Naive thymus-derived CD8-positive, alpha-beta T cell (primary cell): ENCODE measurements at regions not wholly inside any gene's neighbourhood (a gene's known extent, or its start where the extent isn't known, plus 50 kb on each side); places are given as distances from the start of the nearest gene placed in this dataset.
A peak's percentile ranks its signal among the peaks of the same experiment; 100 is the strongest.

Experiments
- ATAC-seq, 2 donors: fragments of 150-1000 bp; cut with Tn5 transposase in 1 of 2; sonication (Bioruptor Pico), chemical (Tn5 transposase) in 1 of 2; 1 replicate in 1 of 2; 2 replicates in 1 of 2; pipeline ENCODE4 v1.10.0; 2021; ENCODE audit warnings: mild to moderate bottlenecking in 2 of 2, moderate library complexity in 2 of 2
- POLR2A ChIA-PET: fragments of 350-600 bp; sonication (Branson Sonifier 250); formaldehyde crosslinking; loops from one replicate; lab custom pipeline; 2021; ENCODE audit warnings: antibody characterized with exemption; lab: Charles Lee
- DNase-seq, 10 donors: peaks; one replicate each; pipeline versions ENCODE4 v3.0.0 to v3.0.0-alpha.2; 2020 to 2022
- H3K27ac Mint-ChIP-seq, 10 donors: one replicate each; pipeline ENCODE4 v1.8.0; 2020 to 2022; ENCODE audit warnings: mild to moderate bottlenecking in 10 of 10, mixed read lengths in 10 of 10, moderate library complexity in 4 of 10, inconsistent platforms in 1 of 10
- H3K27me3 Mint-ChIP-seq, 5 donors: one replicate each; pipeline ENCODE4 v1.8.0; 2021 to 2022; ENCODE audit warnings: mixed read lengths in 5 of 5
- H3K36me3 Mint-ChIP-seq, 3 donors: one replicate each; pipeline ENCODE4 v1.8.0; 2020 to 2022; ENCODE audit warnings: mixed read lengths in 3 of 3, mild to moderate bottlenecking in 2 of 3, inconsistent platforms in 1 of 3
- H3K4me1 Mint-ChIP-seq, 4 donors: one replicate each; pipeline ENCODE4 v1.8.0; 2021 to 2022; ENCODE audit warnings: mixed read lengths in 4 of 4
- H3K4me3 Mint-ChIP-seq, 10 donors: one replicate each; pipeline ENCODE4 v1.8.0; 2020 to 2022; ENCODE audit warnings: mild to moderate bottlenecking in 10 of 10, mixed read lengths in 10 of 10, moderate library complexity in 6 of 10, inconsistent platforms in 1 of 10
- H3K9me3 Mint-ChIP-seq, 9 donors: one replicate each; pipeline ENCODE4 v1.8.0; 2020 to 2022; ENCODE audit warnings: mixed read lengths in 9 of 9, mild to moderate bottlenecking in 3 of 9, inconsistent platforms in 1 of 9, moderate library complexity in 1 of 9

GRCh38 chr6:153949616-153950015 lies 89.4 kb upstream of the OPRM1 start:
- POLR2A ChIA-PET = no interaction called here
- H3K4me3 Mint-ChIP-seq = no peak overlapping the region
- H3K36me3 Mint-ChIP-seq = peaks cover 0 to 9% (median 0%) of the 10 kb centered on the region in 3 donors
- peaks cover 0 to 3% (median 0%) of the 10 kb centered on the region in 4 donors for H3K4me1 Mint-ChIP-seq
- H3K27ac Mint-ChIP-seq = no peak overlapping the region
- peaks cover 0 to 9% (median 2%) of the 10 kb centered on the region in 9 donors for H3K9me3 Mint-ChIP-seq
- ATAC-seq (no peak), DNase-seq (no peak)
- peaks cover 0 to 13% (median 2%) of the 10 kb centered on the region in 5 donors for H3K27me3 Mint-ChIP-seq

DNA sequence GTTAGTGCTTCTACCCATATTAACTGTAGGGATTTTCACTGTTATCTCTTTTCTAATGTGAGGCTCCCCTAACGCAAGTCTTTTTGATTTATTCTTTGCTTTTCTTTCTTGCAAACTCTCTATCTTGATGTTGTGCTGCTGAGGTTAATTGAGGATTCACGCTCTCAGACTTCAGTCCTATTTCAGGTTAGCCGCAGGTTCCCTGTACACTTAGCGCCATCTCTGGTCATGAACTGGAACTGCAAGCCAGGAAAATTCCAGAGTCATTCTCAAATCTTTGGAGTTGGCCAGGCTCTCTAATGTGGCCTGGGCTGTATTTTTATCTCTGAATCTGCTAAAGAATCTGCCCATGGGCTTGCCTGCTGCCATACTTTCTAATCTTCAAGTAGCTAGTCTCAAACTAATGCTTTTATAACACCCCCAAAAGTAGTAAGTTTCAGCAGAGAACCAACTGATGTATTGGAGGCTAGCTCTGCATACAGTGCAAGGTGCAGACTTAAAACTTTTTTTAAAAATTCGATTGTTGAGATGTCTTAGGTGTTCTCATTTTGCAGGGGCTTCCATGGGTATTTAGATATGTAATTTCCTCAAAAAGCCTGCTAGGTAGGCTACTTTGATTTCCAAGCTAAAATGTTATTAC lies 91.1 kb upstream of the OPRM1 start:
- H3K27ac Mint-ChIP-seq = no peak overlapping the region

DNA sequence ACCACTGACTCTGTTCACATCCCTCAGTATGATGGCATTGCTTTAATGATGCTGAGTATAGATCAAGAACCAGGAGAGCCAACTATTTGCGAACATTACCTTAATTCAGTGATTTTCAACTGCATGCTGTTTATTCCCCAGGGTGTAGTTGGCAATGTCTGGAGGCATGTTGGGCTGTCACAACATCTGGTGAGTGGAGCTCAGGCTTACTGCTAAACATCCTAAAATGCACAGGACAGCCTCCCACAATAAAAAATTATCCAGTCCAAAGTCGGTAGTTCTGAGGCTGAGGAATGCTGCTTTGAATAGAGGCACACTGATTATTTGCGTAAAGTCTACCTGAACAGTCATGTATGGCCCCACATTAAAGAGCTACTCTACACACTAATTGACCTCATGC lies 94.8 kb upstream of the OPRM1 start:
- DNase-seq = no peak
- no peak overlapping the region for H3K4me3 Mint-ChIP-seq
- H3K9me3 Mint-ChIP-seq = no peaks in the 10 kb centered on the region
- peaks cover 0 to 8% (median 3%) of the 10 kb centered on the region in 5 donors for H3K27me3 Mint-ChIP-seq
- ATAC-seq = no peak
- peaks cover 0 to 3% (median 0%) of the 10 kb centered on the region in 4 donors for H3K4me1 Mint-ChIP-seq
- H3K36me3 Mint-ChIP-seq = no peaks in the 10 kb centered on the region
- no peak overlapping the region for H3K27ac Mint-ChIP-seq
- POLR2A ChIA-PET = no interaction called here

More for the DNA sequence above, 91.1 kb upstream of the OPRM1 start:
- POLR2A ChIA-PET = no interaction called here
- H3K9me3 Mint-ChIP-seq = peaks cover 0 to 2% (median 0%) of the 10 kb centered on the region in 9 donors
- peak in 2 of 10 donors; percentile 4 to 6 for DNase-seq
- no peaks in the 10 kb centered on the region for H3K36me3 Mint-ChIP-seq
- no peak for ATAC-seq
- peaks cover 0 to 9% (median 3%) of the 10 kb centered on the region in 5 donors for H3K27me3 Mint-ChIP-seq
- peaks cover 0 to 3% (median 0%) of the 10 kb centered on the region in 4 donors for H3K4me1 Mint-ChIP-seq
- no peak overlapping the region for H3K4me3 Mint-ChIP-seq

DNA sequence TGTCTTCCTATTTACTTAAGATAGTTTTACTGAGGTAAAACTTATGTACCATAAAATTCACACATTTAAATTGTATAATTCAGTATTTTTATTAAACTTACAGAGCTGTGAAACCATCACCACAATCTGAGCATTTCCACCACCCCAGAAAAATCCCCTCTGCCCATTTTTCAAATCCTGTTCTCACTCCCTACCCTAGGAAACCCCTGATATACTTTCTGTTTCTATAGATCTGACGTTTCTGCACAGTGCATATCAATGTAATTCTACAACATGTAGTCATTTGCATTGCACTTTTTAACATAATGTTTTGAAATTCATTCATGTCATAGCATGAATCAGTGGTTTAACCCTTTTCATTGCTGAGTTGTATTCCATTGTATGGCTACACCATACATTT lies 96.7 kb upstream of the OPRM1 start:
- no peaks in the 10 kb centered on the region for H3K4me1 Mint-ChIP-seq
- no peak overlapping the region for H3K4me3 Mint-ChIP-seq
- peaks cover 0 to 19% (median 3%) of the 10 kb centered on the region in 5 donors for H3K27me3 Mint-ChIP-seq
- H3K27ac Mint-ChIP-seq = no peak overlapping the region
- POLR2A ChIA-PET = no interaction called here
- no peaks in the 10 kb centered on the region for H3K36me3 Mint-ChIP-seq
- ATAC-seq (no peak), DNase-seq (no peak)
- no peaks in the 10 kb centered on the region for H3K9me3 Mint-ChIP-seq

DNA sequence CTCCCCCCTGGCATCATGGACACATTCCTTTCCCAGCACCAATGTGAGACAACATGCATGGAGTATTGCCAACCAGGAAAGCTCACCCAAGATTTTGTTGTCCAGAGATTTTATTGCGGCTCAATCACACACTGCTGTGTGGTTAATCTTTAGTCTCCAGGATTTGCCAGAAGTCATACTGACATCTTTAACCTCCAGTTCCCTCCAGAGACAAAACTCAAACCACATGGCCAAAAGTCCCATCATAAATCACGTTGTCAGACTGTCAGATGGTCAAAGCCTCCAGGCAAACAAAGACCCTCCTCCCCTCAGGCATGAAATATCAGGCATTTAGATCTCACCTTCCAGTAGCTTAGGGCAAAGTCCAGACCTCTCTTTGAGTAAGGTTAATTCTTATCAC lies 97.3 kb upstream of the OPRM1 start:
- ATAC-seq (no peak), DNase-seq (no peak)
- no peaks in the 10 kb centered on the region for H3K36me3 Mint-ChIP-seq
- no peak overlapping the region for H3K27ac Mint-ChIP-seq
- no peak overlapping the region for H3K4me3 Mint-ChIP-seq
- peaks cover 0 to 24% (median 3%) of the 10 kb centered on the region in 5 donors for H3K27me3 Mint-ChIP-seq
- H3K4me1 Mint-ChIP-seq = no peaks in the 10 kb centered on the region
- H3K9me3 Mint-ChIP-seq = no peaks in the 10 kb centered on the region
- POLR2A ChIA-PET = no interaction called here

GRCh38 chr6:153938876-153939275 lies 100.2 kb upstream of the OPRM1 start:
- no peak overlapping the region for H3K4me3 Mint-ChIP-seq
- DNase-seq = no peak
- no peak overlapping the region for H3K27ac Mint-ChIP-seq
- POLR2A ChIA-PET = no interaction called here
- H3K4me1 Mint-ChIP-seq = no peaks in the 10 kb centered on the region
- H3K27me3 Mint-ChIP-seq = peaks cover 0 to 20% (median 3%) of the 10 kb centered on the region in 5 donors
- H3K9me3 Mint-ChIP-seq = peaks cover 0 to 8% (median 0%) of the 10 kb centered on the region in 9 donors
- no peak for ATAC-seq
- no peaks in the 10 kb centered on the region for H3K36me3 Mint-ChIP-seq

DNA sequence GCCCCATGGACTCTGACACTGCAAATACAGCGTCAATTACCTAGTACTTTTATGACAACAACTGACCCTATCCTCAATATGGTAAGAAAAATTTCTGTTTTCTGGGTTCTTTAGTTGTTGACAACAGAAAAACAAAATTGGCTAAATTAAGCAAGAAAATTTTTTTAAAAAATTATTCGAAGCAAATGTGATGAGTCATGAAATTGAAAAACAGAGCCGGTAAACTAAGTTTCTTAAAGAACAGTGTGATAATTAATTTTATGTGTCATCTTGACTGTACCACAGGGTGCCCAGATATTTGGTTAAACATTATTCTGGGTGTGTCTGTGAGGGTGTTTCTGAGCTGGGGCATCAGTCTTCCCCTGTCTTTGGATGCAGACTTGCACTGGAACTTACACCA lies 107.6 kb upstream of the OPRM1 start:
- Mint-ChIP-seq H3K36me3 (no peaks in the 10 kb centered on the region), H3K4me3 (no peak overlapping the region), H3K27me3 (peaks cover 0 to under 1% (median 0%) of the 10 kb centered on the region in 5 donors), H3K4me1 (no peaks in the 10 kb centered on the region), H3K9me3 (peaks cover 0 to 8% (median 1%) of the 10 kb centered on the region in 9 donors), H3K27ac (no peak overlapping the region)
- POLR2A ChIA-PET = no interaction called here
- ATAC-seq (no peak), DNase-seq (no peak)

DNA sequence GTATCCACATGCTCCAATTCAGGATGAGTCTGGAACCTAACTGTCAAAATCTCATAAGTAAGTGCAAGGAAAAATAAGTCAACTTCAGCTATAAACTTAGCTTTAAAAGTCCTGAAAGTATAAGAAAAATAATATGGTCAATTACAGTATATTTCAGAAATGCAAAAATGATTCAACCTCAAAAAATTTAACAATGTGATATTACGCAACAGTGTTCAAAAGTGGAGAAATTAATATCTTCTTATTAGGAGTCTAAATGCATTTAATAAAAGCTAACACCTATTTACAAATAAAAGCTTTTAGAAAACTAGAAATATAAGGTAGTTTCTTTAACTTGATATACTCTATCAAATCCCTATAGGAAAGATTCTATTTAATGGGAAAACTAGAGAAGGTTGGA lies 111.2 kb upstream of the OPRM1 start:
- ATAC-seq (no peak), DNase-seq (no peak)
- no peaks in the 10 kb centered on the region for H3K36me3 Mint-ChIP-seq
- peaks cover 0 to 6% (median 0%) of the 10 kb centered on the region in 5 donors for H3K27me3 Mint-ChIP-seq
- no peaks in the 10 kb centered on the region for H3K4me1 Mint-ChIP-seq
- no peak overlapping the region for H3K4me3 Mint-ChIP-seq
- POLR2A ChIA-PET = no interaction called here
- no peak overlapping the region for H3K27ac Mint-ChIP-seq
- H3K9me3 Mint-ChIP-seq = peaks cover 0 to 5% (median 0%) of the 10 kb centered on the region in 9 donors

- peaks cover 0 to 17% (median under 1%) of the 10 kb centered on the region in 9 donors for H3K9me3 Mint-ChIP-seq
- no peak overlapping the region for H3K27ac Mint-ChIP-seq
- ATAC-seq (no peak), DNase-seq (no peak)
- peaks cover 0 to 4% (median 0%) of the 10 kb centered on the region in 3 donors for H3K36me3 Mint-ChIP-seq
- POLR2A ChIA-PET = no interaction called here
- H3K4me3 Mint-ChIP-seq = no peak overlapping the region
- peaks cover 0 to 4% (median 2%) of the 10 kb centered on the region in 5 donors for H3K27me3 Mint-ChIP-seq
- no peaks in the 10 kb centered on the region for H3K4me1 Mint-ChIP-seq
Measured at GRCh38 chr6:153898360-153899059, 140.5 kb upstream of the OPRM1 start.

DNA sequence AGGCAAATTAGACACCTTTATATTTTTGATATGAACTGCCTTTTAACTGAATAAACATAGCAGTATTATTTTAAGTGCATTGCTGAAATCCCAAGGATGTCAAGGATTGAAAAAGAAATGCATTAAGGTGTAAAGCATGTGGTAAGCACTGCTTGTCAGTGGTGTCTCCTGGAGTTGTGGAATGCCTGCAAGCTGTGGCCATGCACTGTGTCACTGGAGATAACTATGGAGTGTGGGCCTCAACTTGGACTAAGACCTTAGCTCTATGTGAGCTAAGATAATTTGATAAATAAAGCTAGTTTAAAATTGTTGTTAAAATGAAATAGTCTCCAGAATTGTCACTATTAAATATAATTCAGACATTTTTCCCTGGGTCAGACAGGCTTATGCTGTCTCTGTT lies 156.6 kb upstream of the OPRM1 start:
- H3K9me3 Mint-ChIP-seq = peaks cover 0 to 10% (median 5%) of the 10 kb centered on the region in 9 donors
- no peaks in the 10 kb centered on the region for H3K4me1 Mint-ChIP-seq
- H3K36me3 Mint-ChIP-seq = peaks cover 0 to 5% (median 0%) of the 10 kb centered on the region in 3 donors
- ATAC-seq = no peak
- H3K4me3 Mint-ChIP-seq = no peak overlapping the region
- no peak for DNase-seq
- POLR2A ChIA-PET = interaction anchor here (0.6 kb wide), 1 partner anchor 1210 kb away, joined by 4 read pairs; no protein-coding TSS in a partner anchor
- peaks cover 0 to 15% (median 2%) of the 10 kb centered on the region in 5 donors for H3K27me3 Mint-ChIP-seq
- no peak overlapping the region for H3K27ac Mint-ChIP-seq

GRCh38 chr6:153873541-153873940 lies 165.5 kb upstream of the OPRM1 start:
- DNase-seq (no peak), ATAC-seq (no peak)
- Mint-ChIP-seq H3K27ac (no peak overlapping the region), H3K9me3 (peaks cover 0 to 11% (median 4%) of the 10 kb centered on the region in 9 donors), H3K4me1 (no peaks in the 10 kb centered on the region), H3K36me3 (no peaks in the 10 kb centered on the region), H3K4me3 (no peak overlapping the region), H3K27me3 (peaks cover 0 to 3% (median 0%) of the 10 kb centered on the region in 5 donors)
- POLR2A ChIA-PET = no interaction called here

DNA sequence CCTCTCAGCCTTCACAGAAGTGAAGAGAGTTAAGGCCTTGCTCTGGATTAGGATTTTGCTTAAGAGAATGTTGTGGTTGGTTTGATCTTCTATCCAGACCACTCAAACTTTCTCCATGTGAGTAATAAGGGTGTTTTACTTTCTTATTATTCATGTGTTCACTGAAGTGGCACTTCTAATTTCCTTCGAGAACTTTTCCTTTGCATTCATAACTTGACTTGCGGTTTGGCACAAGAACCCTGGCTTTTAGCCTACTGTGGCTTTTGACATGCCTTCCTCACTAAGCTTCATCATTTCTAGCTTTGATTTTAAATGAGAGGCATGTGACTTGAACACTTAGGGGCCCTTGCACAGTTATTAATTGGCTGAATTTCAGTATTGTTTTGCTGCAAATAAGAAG lies 166.1 kb upstream of the OPRM1 start:
- Mint-ChIP-seq H3K27me3 (peaks cover 0 to 3% (median 0%) of the 10 kb centered on the region in 5 donors), H3K4me3 (no peak overlapping the region), H3K9me3 (peaks cover 0 to 11% (median 4%) of the 10 kb centered on the region in 9 donors), H3K36me3 (no peaks in the 10 kb centered on the region), H3K27ac (no peak overlapping the region), H3K4me1 (no peaks in the 10 kb centered on the region)
- DNase-seq = no peak
- ATAC-seq = no peak
- POLR2A ChIA-PET = no interaction called here

- H3K4me3 Mint-ChIP-seq = no peak overlapping the region
- no peak overlapping the region for H3K27ac Mint-ChIP-seq
- H3K4me1 Mint-ChIP-seq = no peaks in the 10 kb centered on the region
- H3K9me3 Mint-ChIP-seq = peaks cover 0 to 20% (median 2%) of the 10 kb centered on the region in 9 donors
- peaks cover 0 to 31% (median 6%) of the 10 kb centered on the region in 5 donors for H3K27me3 Mint-ChIP-seq
- POLR2A ChIA-PET = no interaction called here
- DNase-seq = no peak
- ATAC-seq = no peak
- H3K36me3 Mint-ChIP-seq = no peaks in the 10 kb centered on the region
Measured at GRCh38 chr6:153862927-153863326, 176.1 kb upstream of the OPRM1 start.
